ENCODE measurements at regions not wholly inside any gene's neighbourhood (a gene's known extent, or its start where the extent isn't known, plus 50 kb on each side); places are given as distances from the start of the nearest gene placed in this dataset.

GRCh38 chr6:169975701-169976100, 224.3 kb downstream of the ERMARD start:
- TF ChIP-seq CTCF (IDR thresholded peaks at IDR 0.05): no peak
- TF ChIP-seq POLR2A (IDR thresholded peaks at IDR 0.05): no peak
